ENCODE measurements at regions not wholly inside any gene's neighbourhood (a gene's known extent, or its start where the extent isn't known, plus 50 kb on each side); places are given as distances from the start of the nearest gene placed in this dataset.

DNA sequence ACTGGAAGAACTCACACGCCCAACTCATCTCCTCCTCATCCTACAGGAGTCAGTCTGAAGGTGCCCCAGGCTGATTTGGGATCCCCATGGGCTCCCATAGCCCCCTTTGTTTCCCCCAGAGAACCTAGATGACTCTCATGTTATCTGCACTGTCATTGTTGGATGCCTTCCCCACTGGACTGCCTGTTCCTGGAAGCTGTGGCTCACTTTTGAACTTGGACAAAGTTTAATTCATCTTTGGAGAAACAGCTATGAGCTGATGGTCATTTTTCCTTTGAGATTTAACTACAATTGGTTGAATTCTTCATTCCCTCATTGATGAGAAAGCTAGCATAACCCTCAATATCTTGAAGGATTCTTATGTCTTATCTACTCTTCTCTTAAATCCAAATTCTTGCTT is 186.6 kb downstream of the SALL1 start:
- Histone ChIP-seq H3F3A (ENCODE audit: insufficient read depth, low read length) (no peaks in the 10 kb centered on the region), H4K20me1 (ENCODE audit: insufficient read depth, low read length) (no peaks in the 10 kb centered on the region), H3K4me3 (ENCODE audit: low read length) (no peak overlapping the region), H3K9ac (ENCODE audit: low read length) (no peak overlapping the region), H3K4me1 (ENCODE audit: low read length) (no peaks in the 10 kb centered on the region), H2AFZ (ENCODE audit: low read length) (no peak overlapping the region), H3K9me3 (replicated peaks; ENCODE audit: insufficient read depth, low read length) (no peaks in the 10 kb centered on the region), H3K9me2 (replicated peaks; ENCODE audit: insufficient read depth, low read length) (no peaks in the 10 kb centered on the region), H3K27me3 (replicated peaks; ENCODE audit: insufficient read depth, low read length) (no peaks in the 10 kb centered on the region), H3K27ac (ENCODE audit: low read length) (no peak overlapping the region), H3K79me2 (ENCODE audit: low read length) (no peaks in the 10 kb centered on the region), H3K36me3 (replicated peaks; ENCODE audit: insufficient read depth, low read length) (no peaks in the 10 kb centered on the region), H3K4me2 (ENCODE audit: low read depth, low read length) (no peak overlapping the region)
- no peak for DNase-seq
- TF ChIP-seq, protein P1, sequence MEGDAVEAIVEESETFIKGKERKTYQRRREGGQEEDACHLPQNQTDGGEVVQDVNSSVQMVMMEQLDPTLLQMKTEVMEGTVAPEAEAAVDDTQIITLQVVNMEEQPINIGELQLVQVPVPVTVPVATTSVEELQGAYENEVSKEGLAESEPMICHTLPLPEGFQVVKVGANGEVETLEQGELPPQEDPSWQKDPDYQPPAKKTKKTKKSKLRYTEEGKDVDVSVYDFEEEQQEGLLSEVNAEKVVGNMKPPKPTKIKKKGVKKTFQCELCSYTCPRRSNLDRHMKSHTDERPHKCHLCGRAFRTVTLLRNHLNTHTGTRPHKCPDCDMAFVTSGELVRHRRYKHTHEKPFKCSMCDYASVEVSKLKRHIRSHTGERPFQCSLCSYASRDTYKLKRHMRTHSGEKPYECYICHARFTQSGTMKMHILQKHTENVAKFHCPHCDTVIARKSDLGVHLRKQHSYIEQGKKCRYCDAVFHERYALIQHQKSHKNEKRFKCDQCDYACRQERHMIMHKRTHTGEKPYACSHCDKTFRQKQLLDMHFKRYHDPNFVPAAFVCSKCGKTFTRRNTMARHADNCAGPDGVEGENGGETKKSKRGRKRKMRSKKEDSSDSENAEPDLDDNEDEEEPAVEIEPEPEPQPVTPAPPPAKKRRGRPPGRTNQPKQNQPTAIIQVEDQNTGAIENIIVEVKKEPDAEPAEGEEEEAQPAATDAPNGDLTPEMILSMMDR (IDR thresholded peaks at IDR 0.05; ENCODE audit: low read length): no peak
- TF ChIP-seq EZH2phosphoT487 (IDR thresholded peaks at IDR 0.05; ENCODE audit: low read length): no peak
- no peak for TF ChIP-seq EZH2 (optimal IDR thresholded peaks at IDR 0.05; ENCODE audit: low read depth, low read length)

DNA sequence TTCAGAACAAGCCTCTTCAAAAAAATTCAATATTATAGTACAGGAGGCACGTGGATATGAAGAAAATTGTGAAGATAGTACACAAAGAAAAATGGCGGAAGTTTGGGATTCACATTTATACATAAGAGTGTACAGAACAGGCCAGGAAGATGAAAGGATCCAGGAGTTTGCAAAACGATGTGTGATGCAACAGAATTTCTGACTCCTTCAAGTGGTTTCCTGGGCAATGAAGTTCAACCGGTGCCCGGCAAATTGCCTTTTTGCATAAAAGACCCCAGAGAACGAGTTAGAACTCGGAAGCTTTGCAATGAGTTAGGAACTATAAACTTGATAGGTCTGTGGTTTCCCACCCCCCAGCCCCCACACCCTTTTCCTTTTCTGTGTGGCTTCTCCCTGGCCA is 189.1 kb downstream of the SALL1 start:
- Histone ChIP-seq H3K9ac (ENCODE audit: low read length) (no peak overlapping the region), H3K36me3 (replicated peaks; ENCODE audit: insufficient read depth, low read length) (no peaks in the 10 kb centered on the region), H2AFZ (ENCODE audit: low read length) (no peak overlapping the region), H4K20me1 (ENCODE audit: insufficient read depth, low read length) (no peaks in the 10 kb centered on the region), H3K4me2 (ENCODE audit: low read depth, low read length) (no peak overlapping the region), H3K4me3 (ENCODE audit: low read length) (no peak overlapping the region), H3K9me2 (replicated peaks; ENCODE audit: insufficient read depth, low read length) (no peaks in the 10 kb centered on the region), H3K4me1 (ENCODE audit: low read length) (no peaks in the 10 kb centered on the region), H3K27me3 (replicated peaks; ENCODE audit: insufficient read depth, low read length) (no peaks in the 10 kb centered on the region), H3F3A (ENCODE audit: insufficient read depth, low read length) (no peaks in the 10 kb centered on the region), H3K9me3 (replicated peaks; ENCODE audit: insufficient read depth, low read length) (no peaks in the 10 kb centered on the region), H3K79me2 (ENCODE audit: low read length) (no peaks in the 10 kb centered on the region), H3K27ac (ENCODE audit: low read length) (no peak overlapping the region)
- no peak for TF ChIP-seq EZH2 (optimal IDR thresholded peaks at IDR 0.05; ENCODE audit: low read depth, low read length)
- TF ChIP-seq EZH2phosphoT487 (IDR thresholded peaks at IDR 0.05; ENCODE audit: low read length): no peak
- TF ChIP-seq, protein P1 (IDR thresholded peaks at IDR 0.05; ENCODE audit: low read length): no peak
- no peak for DNase-seq

DNA sequence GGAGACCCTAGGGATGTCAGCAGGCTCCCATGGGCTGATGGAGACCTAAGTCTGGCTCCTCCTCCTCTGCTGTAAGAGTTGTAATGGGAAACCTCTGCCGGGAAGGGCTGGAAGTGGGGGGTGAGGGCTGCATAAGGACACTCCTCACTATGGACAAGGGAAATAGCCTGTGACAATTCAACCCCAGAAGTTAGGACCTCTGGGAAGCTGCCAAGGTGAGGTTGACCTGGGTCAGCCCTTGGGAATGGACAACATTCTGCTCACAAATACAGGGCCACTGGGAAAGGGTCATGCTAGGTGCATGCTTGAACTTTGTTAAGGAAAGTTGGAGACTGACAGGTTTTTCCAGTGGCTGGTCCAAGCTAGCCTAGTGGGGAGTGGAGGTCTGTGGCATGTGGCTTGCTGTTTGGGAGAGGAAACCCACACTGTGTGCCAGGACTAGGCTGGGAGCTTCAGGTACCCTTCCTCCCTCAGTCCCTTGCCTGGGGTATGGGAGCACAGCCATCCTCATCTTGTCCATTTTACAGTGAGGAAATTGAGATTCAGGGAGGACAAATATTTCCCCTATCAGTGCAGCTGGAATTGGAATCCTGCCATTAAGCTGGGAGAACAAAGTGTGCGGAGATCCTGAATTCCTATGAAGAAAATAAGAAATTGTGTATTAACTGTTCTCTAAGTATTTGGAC is 190.4 kb downstream of the SALL1 start:
- Histone ChIP-seq H3K4me2 (ENCODE audit: low read depth, low read length) (no peak overlapping the region), H3K9me2 (replicated peaks; ENCODE audit: insufficient read depth, low read length) (no peaks in the 10 kb centered on the region), H4K20me1 (ENCODE audit: insufficient read depth, low read length) (no peaks in the 10 kb centered on the region), H3K27ac (ENCODE audit: low read length) (no peak overlapping the region), H3F3A (ENCODE audit: insufficient read depth, low read length) (no peaks in the 10 kb centered on the region), H3K27me3 (replicated peaks; ENCODE audit: insufficient read depth, low read length) (no peaks in the 10 kb centered on the region), H3K9ac (ENCODE audit: low read length) (no peak overlapping the region), H3K36me3 (replicated peaks; ENCODE audit: insufficient read depth, low read length) (no peaks in the 10 kb centered on the region), H2AFZ (ENCODE audit: low read length) (no peak overlapping the region), H3K4me1 (ENCODE audit: low read length) (no peaks in the 10 kb centered on the region), H3K79me2 (ENCODE audit: low read length) (no peaks in the 10 kb centered on the region), H3K9me3 (replicated peaks; ENCODE audit: insufficient read depth, low read length) (no peaks in the 10 kb centered on the region), H3K4me3 (ENCODE audit: low read length) (no peak overlapping the region)
- no peak for DNase-seq
- TF ChIP-seq EZH2 (optimal IDR thresholded peaks at IDR 0.05; ENCODE audit: low read depth, low read length): no peak
- TF ChIP-seq, protein P1 (IDR thresholded peaks at IDR 0.05; ENCODE audit: low read length): no peak
- TF ChIP-seq EZH2phosphoT487 (IDR thresholded peaks at IDR 0.05; ENCODE audit: low read length): no peak

Measured in MM.1S (cell line).